NB4 (cell line): ENCODE measurements at regions not wholly inside any gene's neighbourhood (a gene's known extent, or its start where the extent isn't known, plus 50 kb on each side); places are given as distances from the start of the nearest gene placed in this dataset.

ENCODE experiments used
- MAX ChIP-seq: IDR thresholded peaks from 2 replicates; pipeline ENCODE4 v1.6.1; 2011; ENCODE audit warnings: low read depth, low read length
- MYC ChIP-seq: IDR thresholded peaks from 2 replicates; pipeline ENCODE4 v1.6.1; 2011; ENCODE audit warnings: low read depth, low read length
- POLR2A ChIP-seq: IDR thresholded peaks from 2 replicates; pipeline ENCODE4 v1.6.1; 2011; ENCODE audit warnings: mild to moderate bottlenecking; ENCODE audit not compliant: insufficient read length; ENCODE audit errors: extremely low read depth
- TF ChIP-seq, protein P1 (sequence below): IDR thresholded peaks from one replicate; pipeline ENCODE4 v1.5.1; 2012; ENCODE audit warnings: low read depth, low read length

- TF ChIP-seq, protein P1, sequence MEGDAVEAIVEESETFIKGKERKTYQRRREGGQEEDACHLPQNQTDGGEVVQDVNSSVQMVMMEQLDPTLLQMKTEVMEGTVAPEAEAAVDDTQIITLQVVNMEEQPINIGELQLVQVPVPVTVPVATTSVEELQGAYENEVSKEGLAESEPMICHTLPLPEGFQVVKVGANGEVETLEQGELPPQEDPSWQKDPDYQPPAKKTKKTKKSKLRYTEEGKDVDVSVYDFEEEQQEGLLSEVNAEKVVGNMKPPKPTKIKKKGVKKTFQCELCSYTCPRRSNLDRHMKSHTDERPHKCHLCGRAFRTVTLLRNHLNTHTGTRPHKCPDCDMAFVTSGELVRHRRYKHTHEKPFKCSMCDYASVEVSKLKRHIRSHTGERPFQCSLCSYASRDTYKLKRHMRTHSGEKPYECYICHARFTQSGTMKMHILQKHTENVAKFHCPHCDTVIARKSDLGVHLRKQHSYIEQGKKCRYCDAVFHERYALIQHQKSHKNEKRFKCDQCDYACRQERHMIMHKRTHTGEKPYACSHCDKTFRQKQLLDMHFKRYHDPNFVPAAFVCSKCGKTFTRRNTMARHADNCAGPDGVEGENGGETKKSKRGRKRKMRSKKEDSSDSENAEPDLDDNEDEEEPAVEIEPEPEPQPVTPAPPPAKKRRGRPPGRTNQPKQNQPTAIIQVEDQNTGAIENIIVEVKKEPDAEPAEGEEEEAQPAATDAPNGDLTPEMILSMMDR, result no peak
- TF ChIP-seq MAX (no peak), POLR2A (no peak), MYC (no peak)
These were observed 147.2 kb upstream of the ERCC4 start for GRCh38 chr16:13772782-13773181.
